B cell (primary cell): ENCODE measurements at regions not wholly inside any gene's neighbourhood (a gene's known extent, or its start where the extent isn't known, plus 50 kb on each side); places are given as distances from the start of the nearest gene placed in this dataset.

Source experiments
- EZH2 ChIP-seq: IDR thresholded peaks from 2 replicates; pipeline ENCODE4 v1.6.1; 2012; ENCODE audit warnings: borderline replicate concordance, low read depth, mild to moderate bottlenecking, moderate library complexity, low read length; ENCODE audit not compliant: insufficient read depth, poor library complexity, severe bottlenecking
- TF ChIP-seq, protein P1 (sequence below): fragments of 200-600 bp; IDR thresholded peaks from one replicate; pipeline ENCODE4 v1.8.0; 2022; ENCODE audit warnings: antibody characterized with exemption, mild to moderate bottlenecking

DNA sequence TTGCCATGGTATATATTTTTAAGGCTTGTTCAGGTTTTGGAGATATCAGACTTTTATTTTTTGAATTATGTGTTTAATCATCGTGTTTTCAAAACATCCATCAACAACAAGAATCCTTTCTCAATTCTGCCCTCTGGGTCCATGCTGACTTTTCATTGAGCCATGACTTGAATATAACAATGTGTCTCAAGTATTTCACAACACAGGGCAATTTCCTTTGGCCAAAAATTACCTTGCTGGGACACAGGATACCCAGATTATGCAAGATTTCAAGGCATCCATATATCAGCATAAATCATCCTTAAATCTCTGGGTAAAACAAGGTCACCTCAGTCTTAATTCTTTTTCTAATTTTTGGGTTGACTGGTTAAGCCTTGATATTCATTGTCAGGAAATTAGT lies 411.2 kb upstream of the USP24 start:
- TF ChIP-seq EZH2 = no peak
- TF ChIP-seq, protein P1, sequence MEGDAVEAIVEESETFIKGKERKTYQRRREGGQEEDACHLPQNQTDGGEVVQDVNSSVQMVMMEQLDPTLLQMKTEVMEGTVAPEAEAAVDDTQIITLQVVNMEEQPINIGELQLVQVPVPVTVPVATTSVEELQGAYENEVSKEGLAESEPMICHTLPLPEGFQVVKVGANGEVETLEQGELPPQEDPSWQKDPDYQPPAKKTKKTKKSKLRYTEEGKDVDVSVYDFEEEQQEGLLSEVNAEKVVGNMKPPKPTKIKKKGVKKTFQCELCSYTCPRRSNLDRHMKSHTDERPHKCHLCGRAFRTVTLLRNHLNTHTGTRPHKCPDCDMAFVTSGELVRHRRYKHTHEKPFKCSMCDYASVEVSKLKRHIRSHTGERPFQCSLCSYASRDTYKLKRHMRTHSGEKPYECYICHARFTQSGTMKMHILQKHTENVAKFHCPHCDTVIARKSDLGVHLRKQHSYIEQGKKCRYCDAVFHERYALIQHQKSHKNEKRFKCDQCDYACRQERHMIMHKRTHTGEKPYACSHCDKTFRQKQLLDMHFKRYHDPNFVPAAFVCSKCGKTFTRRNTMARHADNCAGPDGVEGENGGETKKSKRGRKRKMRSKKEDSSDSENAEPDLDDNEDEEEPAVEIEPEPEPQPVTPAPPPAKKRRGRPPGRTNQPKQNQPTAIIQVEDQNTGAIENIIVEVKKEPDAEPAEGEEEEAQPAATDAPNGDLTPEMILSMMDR = no peak
